GM10266 (cell line): ENCODE measurements at regions not wholly inside any gene's neighbourhood (a gene's known extent, or its start where the extent isn't known, plus 50 kb on each side); places are given as distances from the start of the nearest gene placed in this dataset.
"Not testable (repeated sequence)": the region's sequence is repeated elsewhere in the genome, so short reads cannot be mapped to it uniquely, and the experiment has no call there.

Source experiments
- DNase-seq: peaks from one replicate; pipeline ENCODE4 v3.0.0; 2012; ENCODE audit errors: extremely low spot score
- TF ChIP-seq, protein P1 (sequence below): IDR thresholded peaks from 2 replicates; pipeline ENCODE4 v1.5.1; 2012; ENCODE audit warnings: mild to moderate bottlenecking, low read depth; ENCODE audit not compliant: control insufficient read depth, insufficient read depth; ENCODE audit errors: missing control alignments

DNA sequence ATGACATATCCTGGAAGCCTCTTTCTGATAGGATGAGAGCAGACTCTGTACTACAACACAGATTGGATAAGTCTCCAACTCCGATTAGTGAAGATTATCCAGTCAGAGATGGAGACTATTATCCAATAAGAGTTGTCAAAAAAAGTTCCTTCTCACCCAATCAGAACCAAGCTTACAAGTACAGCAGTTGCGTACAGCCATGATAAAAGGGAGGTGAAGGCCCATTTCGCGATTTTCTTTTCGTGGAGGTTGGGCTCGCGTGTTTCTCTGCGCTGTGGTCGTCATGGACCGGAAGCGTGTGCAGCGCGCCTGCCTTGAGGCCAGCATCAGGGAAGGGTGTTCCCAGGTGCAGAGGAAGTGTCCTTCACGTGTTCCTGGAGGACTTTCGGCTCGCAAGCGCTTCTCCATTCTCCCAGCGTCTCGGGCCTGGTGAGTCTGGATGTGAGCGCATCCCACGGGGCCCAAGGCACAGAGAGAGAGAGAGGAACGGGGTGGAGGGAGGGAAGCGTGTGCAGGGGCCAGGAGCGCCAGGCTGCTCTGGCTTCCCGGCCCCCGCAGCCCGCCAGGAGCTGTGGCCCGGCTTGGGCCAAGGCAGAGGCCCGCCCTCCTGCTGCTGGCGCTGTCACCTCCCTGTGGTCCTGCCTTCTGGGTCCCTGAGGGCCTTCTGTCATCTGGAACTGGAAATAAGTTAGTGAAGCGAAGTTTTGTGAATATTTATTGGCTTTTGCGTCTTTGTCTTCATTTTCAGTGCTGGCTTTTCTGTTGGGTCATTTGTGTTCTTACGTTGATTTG is 53.9 kb downstream of the CDRT15L2 start:
- DNase-seq = not testable (repeated sequence)

DNA sequence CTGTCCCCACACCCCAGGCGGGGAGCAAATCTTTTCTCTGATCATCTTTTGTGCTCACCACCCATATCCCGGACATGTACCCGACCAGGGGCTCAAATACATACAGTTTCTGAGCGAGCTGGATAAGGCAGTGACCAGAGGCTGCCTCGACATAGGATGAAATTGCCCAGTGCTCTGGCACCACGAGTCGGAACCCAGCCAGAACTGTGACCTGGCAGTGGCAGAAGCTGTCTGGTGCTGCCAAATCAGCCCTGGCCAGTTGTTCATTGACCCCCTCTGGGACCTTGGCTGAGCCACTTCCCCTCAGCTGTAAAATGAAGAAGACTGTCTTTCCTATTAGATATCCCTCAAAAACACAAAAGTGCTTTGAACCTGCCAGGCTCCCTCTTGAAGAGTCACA is 60.6 kb downstream of the CDRT15L2 start:
- DNase-seq = not testable (repeated sequence)

DNA sequence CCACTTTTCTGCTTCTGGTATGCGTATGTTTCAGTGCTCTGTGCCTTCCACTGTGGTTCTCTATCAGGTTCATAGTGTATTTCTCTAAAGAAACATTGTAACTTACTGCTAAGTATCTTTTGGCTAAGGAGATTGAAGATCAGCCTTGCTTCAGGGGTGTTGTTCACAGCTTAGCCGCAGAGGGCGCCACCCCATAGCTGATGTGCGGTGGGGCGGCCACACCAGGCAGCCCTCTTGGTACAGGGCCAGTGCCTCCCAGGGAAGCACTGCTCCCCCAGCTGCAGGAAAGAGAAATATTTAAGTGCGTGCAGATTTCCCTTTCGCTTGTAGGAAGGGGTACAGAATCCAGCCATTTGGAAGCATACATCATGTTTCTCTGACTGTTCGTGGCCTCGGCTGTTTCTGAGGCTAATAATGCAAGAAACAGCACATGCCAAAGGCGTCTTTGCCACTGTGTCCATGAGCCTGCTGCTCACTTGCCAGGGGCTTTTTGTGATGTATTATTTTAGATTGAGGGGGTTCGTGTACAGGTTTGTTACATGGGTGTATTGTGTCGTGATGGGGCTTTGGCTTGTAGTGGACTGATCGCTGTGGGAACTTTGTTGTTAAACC is 67.2 kb downstream of the CDRT15L2 start:
- TF ChIP-seq, protein P1, sequence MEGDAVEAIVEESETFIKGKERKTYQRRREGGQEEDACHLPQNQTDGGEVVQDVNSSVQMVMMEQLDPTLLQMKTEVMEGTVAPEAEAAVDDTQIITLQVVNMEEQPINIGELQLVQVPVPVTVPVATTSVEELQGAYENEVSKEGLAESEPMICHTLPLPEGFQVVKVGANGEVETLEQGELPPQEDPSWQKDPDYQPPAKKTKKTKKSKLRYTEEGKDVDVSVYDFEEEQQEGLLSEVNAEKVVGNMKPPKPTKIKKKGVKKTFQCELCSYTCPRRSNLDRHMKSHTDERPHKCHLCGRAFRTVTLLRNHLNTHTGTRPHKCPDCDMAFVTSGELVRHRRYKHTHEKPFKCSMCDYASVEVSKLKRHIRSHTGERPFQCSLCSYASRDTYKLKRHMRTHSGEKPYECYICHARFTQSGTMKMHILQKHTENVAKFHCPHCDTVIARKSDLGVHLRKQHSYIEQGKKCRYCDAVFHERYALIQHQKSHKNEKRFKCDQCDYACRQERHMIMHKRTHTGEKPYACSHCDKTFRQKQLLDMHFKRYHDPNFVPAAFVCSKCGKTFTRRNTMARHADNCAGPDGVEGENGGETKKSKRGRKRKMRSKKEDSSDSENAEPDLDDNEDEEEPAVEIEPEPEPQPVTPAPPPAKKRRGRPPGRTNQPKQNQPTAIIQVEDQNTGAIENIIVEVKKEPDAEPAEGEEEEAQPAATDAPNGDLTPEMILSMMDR = peak; percentile 41
- DNase-seq = not testable (repeated sequence)

DNA sequence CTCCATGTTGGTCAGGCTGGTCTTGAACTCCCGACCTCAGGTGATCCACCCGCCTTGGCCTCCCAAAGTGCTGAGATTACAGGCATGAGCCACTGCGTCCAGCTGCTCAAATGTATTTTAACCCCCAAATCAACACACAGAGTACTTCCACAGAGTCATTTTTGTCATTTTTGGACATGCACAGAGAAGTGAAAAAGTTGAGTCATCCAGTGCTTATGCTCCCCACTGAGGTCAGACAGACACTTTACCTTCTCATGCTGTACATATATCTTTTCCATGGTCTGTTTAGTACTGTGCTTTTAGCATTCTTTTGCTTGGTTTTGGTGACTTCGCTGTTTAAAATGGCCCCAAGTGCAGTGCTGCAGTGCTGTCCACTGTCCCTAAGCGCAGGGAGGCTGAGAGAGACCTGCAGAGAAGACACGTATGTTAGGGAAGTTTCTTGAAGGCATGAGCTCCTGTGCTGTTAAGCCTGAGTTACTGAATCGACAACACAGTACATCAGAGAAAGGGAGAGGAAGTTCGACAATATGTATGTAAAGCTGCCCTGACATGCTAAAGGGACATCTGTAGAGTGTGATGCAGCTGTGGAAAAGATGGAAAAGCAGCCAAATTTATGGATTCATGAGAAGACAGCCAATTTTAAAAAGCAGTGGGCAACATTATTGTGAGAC is 69.7 kb downstream of the CDRT15L2 start:
- peak; percentile 28 for DNase-seq

DNA sequence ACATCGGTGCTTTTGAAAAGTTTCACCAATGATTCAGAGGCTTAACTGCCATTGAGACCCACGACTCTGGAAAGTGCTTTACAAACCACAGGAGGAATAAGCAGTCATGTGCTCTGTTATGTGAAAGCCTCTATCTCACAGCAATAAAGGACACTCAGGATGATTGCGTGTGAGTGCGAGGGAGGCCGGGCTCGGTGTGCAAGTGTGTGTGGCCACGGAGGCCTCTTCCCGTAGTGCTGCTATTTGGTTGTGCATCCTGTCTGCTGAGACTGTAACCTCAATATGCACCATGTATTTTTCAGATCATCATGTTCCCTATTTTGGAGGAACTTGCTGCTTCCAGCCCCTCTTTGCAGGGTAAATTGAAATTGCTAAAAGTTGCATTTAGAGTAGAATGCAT is 71.5 kb downstream of the CDRT15L2 start:
- not testable (repeated sequence) for DNase-seq

DNA sequence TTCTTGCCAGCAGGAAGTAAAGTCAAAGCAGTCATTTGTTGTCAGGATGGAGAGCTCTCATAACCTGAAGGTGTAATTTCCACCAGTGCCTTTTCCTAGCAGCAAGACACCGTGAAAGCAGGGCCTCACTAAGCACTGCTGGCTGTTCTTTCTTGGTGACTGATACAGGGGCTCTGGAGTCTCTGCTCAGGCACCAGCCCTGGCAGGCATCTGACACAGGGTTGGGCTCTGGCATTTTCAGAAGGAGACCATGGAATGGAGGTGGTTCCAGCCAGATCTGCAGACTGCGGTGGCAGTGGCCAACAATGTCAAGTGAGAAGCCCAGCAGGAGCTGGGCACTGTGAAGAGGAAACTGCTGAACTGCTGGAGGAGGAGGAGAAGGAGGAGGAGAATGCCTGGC is 72.2 kb downstream of the CDRT15L2 start:
- DNase-seq = not testable (repeated sequence)

DNA sequence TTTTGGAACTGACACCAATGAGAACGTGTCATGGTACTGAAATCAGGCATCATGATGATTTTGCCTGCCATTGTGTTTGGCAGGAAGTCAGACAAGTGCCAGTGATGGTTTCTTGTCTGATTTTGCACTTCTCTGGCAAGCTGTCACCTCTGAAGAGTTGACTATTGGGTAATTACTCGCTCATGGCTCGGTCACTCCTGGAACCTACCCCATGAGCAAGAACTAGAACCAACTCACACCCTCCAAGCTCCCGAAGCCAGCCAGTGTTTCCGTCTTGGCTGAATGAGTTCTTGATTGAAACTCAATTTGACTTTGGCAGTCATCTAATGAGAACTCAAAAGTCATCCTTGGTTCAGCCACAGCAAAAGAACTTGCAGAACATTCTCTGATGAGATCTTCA is 73.9 kb downstream of the CDRT15L2 start:
- DNase-seq = not testable (repeated sequence)

DNA sequence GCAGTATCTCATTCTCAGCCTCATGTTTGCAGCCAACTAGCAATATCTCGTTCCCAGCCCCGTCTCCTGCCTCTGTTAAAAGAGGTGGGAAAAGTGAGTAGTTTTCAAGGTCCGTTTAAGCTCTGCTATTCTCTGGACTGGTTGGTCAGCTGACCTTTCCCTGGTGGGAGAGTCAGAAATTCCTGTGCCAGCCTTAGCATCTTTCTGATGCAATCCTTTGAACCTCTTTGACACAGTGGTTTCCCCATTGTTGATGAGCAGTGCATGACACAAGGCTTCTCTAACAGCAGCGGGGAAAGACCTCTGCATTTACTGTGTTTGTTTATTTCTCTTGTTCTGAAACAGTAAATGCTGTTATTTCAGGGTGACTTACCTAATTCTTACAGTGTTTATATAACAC is 74.6 kb downstream of the CDRT15L2 start:
- DNase-seq = not testable (repeated sequence)

DNA sequence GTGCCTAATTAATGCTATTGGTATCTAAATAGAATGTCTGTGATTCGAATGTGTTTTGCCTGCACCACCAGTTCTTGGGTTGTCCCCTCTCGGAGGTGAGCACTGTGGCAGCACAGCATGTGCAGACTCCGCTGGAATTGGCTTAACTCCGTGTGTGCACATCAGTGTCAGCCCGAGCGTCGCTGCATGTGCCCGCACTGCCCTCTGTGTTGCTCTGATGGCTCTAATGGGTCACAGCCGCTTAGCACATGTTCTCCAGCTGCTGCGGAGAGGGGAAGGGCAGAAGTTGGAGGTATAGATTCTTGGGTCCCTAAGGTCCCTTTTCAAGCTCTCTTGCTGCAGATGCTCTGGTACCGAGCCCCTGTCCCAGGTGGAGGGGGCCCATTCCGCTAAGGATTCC is 75.1 kb downstream of the CDRT15L2 start:
- DNase-seq = not testable (repeated sequence)

DNA sequence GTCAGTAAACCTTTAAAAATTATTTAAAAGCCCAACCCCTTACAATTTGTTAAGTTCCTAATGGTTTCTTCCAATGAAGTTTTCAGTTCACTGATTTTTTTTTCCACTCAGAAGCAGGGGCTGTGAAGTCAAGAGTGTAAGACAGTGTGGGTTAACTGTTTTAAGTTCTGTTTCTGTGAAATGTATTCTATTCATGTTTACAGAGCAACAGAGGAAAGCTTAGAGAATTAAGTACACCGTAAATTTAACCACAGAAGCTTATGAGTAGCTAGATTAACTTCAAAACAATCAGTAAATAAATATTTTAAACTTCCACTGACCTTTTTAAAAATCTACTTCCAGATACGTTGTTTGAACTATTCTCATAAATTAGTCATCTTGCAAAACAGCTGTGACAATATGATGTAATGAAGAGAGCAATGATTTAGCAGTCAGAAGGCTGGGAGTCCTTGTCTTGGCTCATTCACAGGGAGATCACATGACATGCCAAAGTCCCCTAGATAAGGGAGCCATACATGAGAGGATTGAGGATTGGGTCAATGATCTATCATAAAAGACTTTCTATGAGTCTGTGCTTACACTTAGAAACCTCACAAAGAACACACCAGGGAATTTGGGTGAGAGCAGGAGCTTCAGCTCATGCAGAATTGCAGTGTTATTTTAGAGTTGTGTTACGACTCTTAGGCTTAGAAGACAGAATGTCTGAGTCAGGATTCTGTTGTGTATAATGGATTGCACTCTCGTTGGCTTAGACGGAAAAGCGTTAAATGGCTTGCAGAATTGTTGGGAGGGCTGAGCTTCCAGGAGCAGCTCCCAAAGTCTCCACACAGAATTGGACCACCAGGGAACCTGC is 85.8 kb downstream of the CDRT15L2 start:
- DNase-seq = not testable (repeated sequence)

DNA sequence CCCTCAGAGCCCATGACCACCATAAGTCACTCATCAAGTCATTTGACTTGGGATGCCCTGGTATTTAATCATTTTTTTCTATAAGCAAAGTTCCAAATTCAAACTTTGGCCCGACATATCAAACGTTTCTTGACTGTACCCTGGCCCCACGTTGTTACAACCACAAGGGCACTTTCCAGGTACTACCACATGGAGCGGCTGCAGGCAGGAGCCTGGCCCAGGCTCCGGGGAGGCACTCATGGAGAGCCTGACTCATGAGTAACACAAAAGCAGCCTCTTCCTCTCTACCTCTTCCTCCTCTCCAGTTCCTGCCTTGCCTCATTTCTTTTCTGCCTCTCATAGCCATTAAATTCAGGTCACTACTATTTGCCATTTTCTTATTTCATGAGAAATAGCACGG is 87.2 kb downstream of the CDRT15L2 start:
- DNase-seq = not testable (repeated sequence)

DNA sequence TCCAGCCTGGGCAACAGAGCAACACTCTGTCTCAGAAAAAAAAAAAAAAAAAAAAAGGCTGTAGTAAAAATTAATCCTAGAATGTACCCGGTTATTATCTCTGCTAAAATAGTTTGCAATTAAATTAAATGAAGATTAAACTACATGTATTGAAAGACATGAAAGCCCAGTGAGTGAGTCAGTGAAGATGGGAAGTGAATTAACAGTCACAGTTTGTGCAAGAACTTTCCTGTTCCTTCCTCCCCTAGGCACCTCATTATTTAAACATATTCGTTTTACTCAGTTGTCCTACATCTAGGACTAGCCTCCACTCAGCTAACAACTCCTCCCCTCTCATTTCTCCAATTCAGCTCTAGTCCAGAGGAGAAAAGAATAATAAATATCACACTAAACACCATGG is 88.2 kb downstream of the CDRT15L2 start:
- not testable (repeated sequence) for DNase-seq

DNA sequence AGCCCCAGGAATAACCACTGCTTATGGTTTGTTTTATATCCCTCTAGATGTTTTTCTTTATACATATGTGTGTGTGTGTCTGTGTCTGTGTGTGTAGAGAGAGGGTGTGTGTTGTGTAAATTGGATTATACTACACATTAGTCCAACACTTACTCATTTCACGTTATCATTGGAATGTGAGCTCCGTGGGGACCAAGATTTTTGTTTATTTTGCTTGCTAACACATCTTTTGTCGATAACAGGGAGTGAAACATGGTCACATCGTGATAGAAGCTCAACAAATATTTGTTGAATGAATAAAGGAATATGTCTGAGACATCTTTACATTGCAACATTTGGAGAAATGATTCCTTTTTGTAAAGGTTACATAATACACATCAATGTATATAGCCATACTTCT is 88.8 kb downstream of the CDRT15L2 start:
- DNase-seq = not testable (repeated sequence)

DNA sequence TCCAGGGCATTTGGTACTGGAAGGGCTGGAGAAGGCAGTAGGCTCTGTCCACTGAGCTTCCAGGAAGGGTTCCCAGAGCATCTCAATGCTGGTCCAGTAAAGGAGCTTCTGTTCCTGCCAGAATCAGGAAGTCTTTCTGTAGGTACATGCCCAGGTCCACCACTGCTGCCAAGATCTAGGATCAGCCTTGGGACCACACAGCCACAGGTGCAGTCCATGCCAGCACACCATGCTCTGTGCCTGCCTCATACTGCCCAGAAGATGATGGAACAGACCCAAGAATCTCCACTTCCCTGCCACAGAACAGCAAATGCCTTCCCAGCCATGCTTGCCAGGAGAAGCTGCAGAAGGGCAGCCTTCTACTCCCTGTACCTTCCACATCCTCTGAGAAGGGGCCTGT is 89.3 kb downstream of the CDRT15L2 start:
- not testable (repeated sequence) for DNase-seq

DNA sequence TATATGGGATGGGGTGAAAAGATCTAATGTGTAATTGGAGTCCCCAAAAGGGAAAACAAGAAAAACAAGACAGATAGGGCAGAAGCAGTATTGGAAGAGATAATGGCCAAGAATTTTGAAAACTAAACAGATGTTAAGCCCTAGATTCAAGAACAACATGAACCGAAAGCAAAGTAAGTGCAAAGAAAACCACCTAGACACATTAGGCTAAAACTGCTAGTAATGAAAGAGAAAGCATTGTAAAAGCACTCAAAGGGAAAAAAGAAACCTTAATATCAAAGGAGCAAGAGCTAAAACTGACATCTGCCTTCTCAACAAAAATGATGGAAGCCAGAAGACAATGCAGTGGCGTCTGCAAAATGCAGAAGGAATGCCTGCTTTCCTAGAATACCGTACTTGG is 91.0 kb downstream of the CDRT15L2 start:
- not testable (repeated sequence) for DNase-seq

DNA sequence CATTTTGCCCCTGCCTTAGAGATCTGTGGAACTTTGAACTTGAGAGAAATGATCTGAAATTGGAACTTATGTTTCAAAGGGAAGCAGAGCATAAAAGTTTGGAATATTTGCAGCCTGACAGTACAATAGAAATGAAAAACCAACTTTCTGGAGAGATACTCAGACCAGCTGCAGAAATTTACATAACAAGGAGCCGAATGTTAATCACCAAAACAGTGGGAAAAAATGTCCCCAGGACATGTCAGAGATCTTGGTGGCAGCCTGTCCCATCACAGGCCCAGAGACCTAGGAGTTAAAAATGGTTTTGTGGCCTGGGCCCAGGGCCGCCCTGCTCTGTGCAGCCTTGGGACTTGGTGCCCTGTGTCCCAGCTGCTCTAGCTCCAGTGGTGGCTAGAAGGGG is 94.8 kb downstream of the CDRT15L2 start:
- not testable (repeated sequence) for DNase-seq

DNA sequence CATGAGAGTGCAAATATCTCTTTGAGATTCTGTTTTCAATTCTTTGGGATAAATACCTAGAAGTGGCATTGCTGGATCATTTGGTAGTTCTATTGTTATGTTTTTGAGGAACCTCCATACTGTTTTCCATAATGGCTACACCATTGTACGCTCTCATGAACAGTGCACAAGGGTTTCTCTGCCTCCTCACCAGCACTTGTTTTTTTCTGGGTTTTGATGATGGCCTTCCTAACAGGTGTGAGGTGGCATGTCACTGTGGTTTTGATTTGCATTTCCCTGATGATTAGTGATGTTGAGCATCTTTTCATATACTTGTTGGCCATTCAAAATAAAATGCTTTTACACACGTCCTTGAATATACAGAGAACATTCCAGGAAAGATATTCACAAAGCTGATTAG is 96.2 kb downstream of the CDRT15L2 start:
- not testable (repeated sequence) for DNase-seq

DNA sequence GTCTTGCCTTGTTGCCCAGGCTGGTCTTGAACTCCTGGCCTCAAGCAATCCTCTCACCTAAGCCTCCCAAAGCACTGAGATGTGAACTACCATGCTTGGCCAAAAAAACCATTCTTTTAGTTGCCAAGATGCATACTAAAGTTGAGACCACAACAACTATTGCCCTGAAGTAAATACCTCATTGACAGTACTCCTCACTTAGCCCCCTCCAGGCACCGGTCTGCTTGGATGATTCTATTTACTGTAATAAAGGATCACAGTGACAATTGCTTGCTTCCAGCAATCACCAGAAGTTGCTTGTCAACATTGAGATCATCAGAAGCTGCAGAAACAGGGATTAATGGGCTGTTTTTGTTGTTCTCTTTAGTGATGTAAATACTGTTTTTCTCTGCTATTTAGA is 97.1 kb downstream of the CDRT15L2 start:
- not testable (repeated sequence) for DNase-seq

DNA sequence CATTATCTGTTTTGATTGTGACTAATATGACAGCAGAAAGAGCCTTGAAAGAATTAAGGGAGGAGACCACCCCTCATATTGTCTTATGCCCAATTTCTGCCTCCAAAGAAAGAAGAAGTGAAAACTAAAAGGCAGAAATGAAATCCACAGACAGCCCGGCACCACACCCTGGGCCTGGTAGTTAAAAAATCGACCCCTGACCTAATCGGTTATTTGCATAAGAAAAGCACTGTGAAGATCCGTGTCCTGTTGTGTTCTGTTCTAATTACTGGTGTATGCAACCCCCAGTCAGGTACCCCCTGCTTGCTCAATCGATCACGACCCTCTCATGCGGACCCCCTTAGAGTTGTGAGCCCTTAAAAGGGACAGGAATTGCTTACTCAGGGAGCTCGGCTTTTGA is 97.9 kb downstream of the CDRT15L2 start:
- not testable (repeated sequence) for DNase-seq

DNA sequence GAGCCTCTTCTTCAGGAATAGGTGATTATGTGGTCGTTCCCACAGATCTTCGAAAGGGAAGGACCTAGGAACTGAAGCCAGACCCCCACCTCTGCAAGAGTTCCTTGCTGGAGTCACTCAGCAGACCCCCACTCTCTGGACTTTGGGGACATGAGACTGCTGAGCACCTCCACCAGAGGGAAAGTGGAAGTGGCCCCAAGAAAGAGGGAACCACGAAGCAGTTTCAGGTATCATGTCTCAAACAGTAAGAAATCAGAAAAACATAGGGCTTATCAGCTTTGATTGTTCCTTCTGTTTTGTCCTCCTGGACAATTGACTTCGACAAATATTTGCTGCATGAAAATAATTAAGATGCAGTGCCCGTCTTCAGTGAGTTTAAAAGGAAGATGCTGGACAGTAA is 98.9 kb downstream of the CDRT15L2 start:
- not testable (repeated sequence) for DNase-seq
